Stimulated activated memory B cell treated with anti-CD40 and anti-IgM and Interleukin-4, amounts not matched to agents 10 μg/mL and 1 μg/mL and 100 μg/mL, for 72 hours (primary cell): ENCODE measurements at regions not wholly inside any gene's neighbourhood (a gene's known extent, or its start where the extent isn't known, plus 50 kb on each side); places are given as distances from the start of the nearest gene placed in this dataset.
"Not testable (repeated sequence)": the region's sequence is repeated elsewhere in the genome, so short reads cannot be mapped to it uniquely, and the experiment has no call there.

Experiments used
- ATAC-seq: fragments of 150-1000 bp; cut with Tn5 transposase; 2 replicates; pipeline ENCODE4 v1.10.0; 2021
- H3K27ac Mint-ChIP-seq: one replicate; pipeline ENCODE4 v1.8.0; 2022; ENCODE audit warnings: mild to moderate bottlenecking, mixed read lengths
- H3K27me3 Mint-ChIP-seq: one replicate; pipeline ENCODE4 v1.8.0; 2022; ENCODE audit warnings: mixed read lengths
- H3K36me3 Mint-ChIP-seq: one replicate; pipeline ENCODE4 v1.8.0; 2022; ENCODE audit warnings: mixed read lengths
- H3K4me1 Mint-ChIP-seq: one replicate; pipeline ENCODE4 v1.8.0; 2022; ENCODE audit warnings: mixed read lengths
- H3K4me3 Mint-ChIP-seq: one replicate; pipeline ENCODE4 v1.8.0; 2022; ENCODE audit warnings: mild to moderate bottlenecking, moderate library complexity, mixed read lengths
- H3K9me3 Mint-ChIP-seq: one replicate; pipeline ENCODE4 v1.8.0; 2022; ENCODE audit warnings: mixed read lengths

DNA sequence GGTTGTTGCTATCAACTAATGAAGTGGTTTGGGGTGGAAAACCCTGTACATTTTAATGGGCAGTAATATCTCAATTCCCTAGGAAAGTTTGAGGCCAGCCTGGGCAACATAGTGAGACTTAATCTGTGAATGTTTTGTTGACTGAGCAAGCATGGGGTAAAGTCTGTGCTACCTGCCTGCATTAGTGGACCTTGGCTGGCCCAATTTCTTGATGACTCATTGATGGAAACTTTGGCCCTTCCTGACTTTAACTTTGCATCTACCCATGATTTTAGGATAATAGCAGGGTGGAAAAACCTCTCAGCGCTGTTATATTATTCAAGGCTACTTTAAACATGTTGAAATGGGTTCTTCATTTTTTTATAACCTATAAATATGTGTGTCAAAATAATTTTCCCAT is 389.4 kb upstream of the RORB start:
- Mint-ChIP-seq H3K4me3 (no peak overlapping the region), H3K27ac (no peak overlapping the region), H3K27me3 (no peaks in the 10 kb centered on the region), H3K9me3 (peaks cover 2% of the 10 kb centered on the region), H3K36me3 (no peaks in the 10 kb centered on the region), H3K4me1 (no peaks in the 10 kb centered on the region)
- ATAC-seq: no peak

DNA sequence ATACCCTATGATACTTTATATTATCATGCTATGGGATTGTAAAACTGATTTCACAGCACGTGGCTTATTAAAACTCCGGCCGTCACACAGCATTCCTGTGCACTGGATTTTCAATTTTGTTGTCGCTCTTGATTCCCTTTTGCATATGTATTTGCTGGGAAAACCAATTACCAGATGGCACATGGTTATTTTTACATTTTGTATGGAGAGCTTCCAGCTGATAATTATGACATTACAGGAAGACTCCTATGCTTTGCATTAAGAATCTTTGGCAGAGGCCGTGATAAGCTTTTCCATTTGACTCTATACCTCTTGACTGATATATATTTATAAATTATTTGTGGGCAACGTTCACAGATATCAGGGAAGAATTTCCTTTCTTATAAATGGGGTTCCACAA is 381.2 kb upstream of the RORB start:
- Mint-ChIP-seq H3K9me3 (no peaks in the 10 kb centered on the region), H3K27ac (no peak overlapping the region), H3K4me3 (no peak overlapping the region), H3K4me1 (no peaks in the 10 kb centered on the region), H3K27me3 (no peaks in the 10 kb centered on the region), H3K36me3 (no peaks in the 10 kb centered on the region)
- ATAC-seq: no peak

DNA sequence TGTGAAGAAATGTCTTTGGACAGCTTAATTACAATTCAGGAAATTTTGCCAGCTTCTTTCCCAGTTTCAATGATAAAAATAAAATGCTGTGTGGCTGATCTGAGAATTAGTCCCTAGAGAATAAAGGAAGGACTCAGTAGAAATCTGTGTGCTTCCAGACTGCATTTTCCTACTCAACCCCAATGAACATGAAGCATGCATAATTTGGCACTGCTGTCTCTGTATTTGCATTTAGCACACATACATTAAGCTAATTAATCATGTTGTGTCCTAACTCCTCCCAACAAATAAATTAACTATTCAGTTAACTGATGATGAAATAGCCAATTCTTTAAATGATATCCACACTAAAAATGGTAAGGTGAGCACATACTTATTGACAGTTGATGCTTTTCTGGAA is 380.0 kb upstream of the RORB start:
- H3K27ac Mint-ChIP-seq: no peak overlapping the region
- no peak for ATAC-seq
- H3K4me3 Mint-ChIP-seq: no peak overlapping the region
- no peaks in the 10 kb centered on the region for H3K36me3 Mint-ChIP-seq
- H3K9me3 Mint-ChIP-seq: no peaks in the 10 kb centered on the region
- no peaks in the 10 kb centered on the region for H3K27me3 Mint-ChIP-seq
- no peaks in the 10 kb centered on the region for H3K4me1 Mint-ChIP-seq

DNA sequence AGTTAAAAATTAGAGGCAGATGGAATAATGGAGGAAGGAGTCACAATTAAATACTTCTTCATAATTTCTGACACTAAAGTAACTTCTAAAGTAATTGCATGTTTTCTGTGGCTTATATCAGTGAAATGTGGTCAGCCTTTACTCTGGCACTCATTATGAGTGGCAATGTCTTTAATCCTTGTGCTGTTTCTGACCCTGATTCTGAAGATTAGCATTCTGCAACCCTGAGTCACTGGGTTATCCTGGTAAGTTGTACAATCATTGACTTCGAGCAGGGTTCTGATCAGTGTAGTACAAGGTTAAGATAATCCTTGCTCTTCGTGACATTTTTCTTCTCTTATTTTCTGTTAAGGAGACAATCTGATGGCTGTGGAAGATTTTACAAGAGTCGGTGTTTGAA is 379.4 kb upstream of the RORB start:
- Mint-ChIP-seq H3K36me3 (no peaks in the 10 kb centered on the region), H3K9me3 (peaks cover 3% of the 10 kb centered on the region), H3K27me3 (no peaks in the 10 kb centered on the region), H3K4me3 (no peak overlapping the region), H3K4me1 (no peaks in the 10 kb centered on the region), H3K27ac (no peak overlapping the region)
- no peak for ATAC-seq

DNA sequence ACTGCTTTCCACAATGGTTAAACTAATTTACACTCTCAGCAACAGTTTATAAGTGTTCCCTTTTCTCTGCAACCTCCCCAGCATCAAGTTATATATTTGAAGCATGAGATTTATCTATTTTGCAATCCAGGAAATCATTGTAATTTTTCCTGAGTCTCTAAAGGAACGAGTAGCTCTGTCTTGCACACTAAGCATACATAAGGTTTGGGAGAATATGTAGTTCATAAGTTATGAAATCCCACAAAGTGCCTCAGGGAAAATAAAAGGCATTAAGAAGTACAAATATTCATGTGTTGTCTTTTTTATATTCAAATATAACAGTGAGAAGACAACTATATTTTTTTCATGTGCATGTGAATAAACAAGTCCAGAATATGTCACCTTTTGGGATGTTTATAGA is 377.1 kb upstream of the RORB start:
- Mint-ChIP-seq H3K36me3 (no peaks in the 10 kb centered on the region), H3K4me1 (no peaks in the 10 kb centered on the region), H3K9me3 (peaks cover 3% of the 10 kb centered on the region), H3K27ac (no peak overlapping the region), H3K27me3 (no peaks in the 10 kb centered on the region), H3K4me3 (no peak overlapping the region)
- ATAC-seq: no peak

DNA sequence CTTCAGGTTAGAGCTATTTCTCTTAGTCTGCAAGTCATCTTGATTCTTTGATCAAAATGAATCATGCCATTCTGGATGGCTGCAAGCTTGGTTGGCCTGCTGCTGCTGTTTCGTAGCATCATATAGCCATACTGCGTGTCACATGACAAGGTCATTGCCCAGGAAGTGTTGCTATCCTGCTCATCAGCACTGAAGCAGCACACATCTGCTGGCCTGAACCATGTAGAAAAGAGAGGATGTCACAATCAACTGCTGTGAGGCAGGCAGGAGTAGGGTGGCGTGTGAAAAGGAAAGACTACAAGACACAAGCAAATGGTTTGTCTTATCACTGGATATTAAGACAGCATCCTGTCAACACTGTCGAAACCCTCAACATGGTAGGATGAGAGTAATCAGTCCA is 376.7 kb upstream of the RORB start:
- Mint-ChIP-seq H3K27ac (no peak overlapping the region), H3K27me3 (no peaks in the 10 kb centered on the region)
- no peak for ATAC-seq

DNA sequence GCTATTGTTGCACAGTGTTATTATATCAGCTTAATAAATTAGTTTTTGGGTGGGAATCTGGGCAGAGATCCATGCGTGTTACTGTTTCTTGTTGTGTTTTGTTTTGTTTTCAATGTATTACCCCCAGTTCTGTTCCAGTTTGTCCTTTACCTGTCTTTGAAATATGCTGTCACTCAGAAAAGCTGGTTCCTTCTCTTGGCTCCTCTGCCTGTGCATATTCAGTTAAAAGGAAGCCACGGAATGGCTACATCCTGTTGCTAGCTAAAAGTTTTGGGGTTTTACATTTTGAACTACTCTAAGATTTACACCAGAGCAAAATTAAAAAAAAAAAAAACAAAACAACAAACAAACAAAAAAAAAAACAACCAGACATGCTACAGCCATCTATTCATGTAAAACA is 374.9 kb upstream of the RORB start:
- Mint-ChIP-seq H3K4me3 (no peak overlapping the region), H3K36me3 (no peaks in the 10 kb centered on the region), H3K4me1 (no peaks in the 10 kb centered on the region), H3K27me3 (no peaks in the 10 kb centered on the region), H3K27ac (no peak overlapping the region), H3K9me3 (peaks cover 3% of the 10 kb centered on the region)
- ATAC-seq: no peak

More for the DNA sequence above, 376.7 kb upstream of the RORB start:
- Mint-ChIP-seq H3K9me3 (peaks cover 3% of the 10 kb centered on the region), H3K4me1 (no peaks in the 10 kb centered on the region), H3K36me3 (no peaks in the 10 kb centered on the region), H3K4me3 (no peak overlapping the region)

DNA sequence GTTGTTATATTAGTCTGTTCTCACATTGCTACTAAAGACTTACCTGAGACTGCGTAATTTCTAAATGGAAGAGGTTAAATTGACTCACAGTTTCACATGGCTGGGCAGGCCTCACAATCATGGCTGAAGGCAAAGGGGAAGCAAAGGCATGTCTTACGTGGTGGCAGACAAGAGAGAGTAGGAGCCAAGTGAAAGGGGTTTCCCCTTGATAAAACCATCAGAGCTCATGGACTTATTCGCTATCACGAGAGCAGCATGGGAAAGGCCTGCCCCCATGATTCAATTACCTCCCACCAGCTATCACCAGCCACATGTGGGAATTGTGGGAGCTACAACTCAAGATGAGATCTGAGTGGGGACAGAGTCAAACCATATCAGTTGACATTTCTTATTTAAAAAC is 374.5 kb upstream of the RORB start:
- H3K36me3 Mint-ChIP-seq: no peaks in the 10 kb centered on the region
- H3K27ac Mint-ChIP-seq: no peak overlapping the region
- no peak for ATAC-seq
- H3K4me1 Mint-ChIP-seq: no peaks in the 10 kb centered on the region
- no peaks in the 10 kb centered on the region for H3K27me3 Mint-ChIP-seq
- H3K9me3 Mint-ChIP-seq: peaks cover 3% of the 10 kb centered on the region
- no peak overlapping the region for H3K4me3 Mint-ChIP-seq

DNA sequence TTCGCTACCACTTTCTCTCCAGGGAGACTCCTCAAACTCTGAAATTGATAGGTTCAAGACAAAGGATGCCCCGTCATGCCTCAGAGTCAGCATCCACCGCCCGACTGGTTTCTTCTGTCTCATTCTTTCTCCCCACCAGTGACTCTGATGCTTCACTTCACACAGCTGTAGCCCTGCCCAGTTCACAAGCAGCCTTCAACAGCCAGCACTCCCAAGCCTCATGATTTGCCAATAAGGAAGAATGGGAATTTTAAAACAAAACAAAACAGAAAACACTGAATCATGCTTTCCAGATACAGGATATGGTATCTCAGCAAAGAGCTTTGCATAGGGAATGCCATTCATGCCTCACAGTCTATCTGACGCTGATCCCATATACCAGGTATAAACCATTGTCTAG is 371.2 kb upstream of the RORB start:
- Mint-ChIP-seq H3K27me3 (no peaks in the 10 kb centered on the region), H3K36me3 (no peaks in the 10 kb centered on the region), H3K27ac (no peak overlapping the region), H3K9me3 (peaks cover 3% of the 10 kb centered on the region), H3K4me1 (no peaks in the 10 kb centered on the region), H3K4me3 (no peak overlapping the region)
- ATAC-seq: no peak

DNA sequence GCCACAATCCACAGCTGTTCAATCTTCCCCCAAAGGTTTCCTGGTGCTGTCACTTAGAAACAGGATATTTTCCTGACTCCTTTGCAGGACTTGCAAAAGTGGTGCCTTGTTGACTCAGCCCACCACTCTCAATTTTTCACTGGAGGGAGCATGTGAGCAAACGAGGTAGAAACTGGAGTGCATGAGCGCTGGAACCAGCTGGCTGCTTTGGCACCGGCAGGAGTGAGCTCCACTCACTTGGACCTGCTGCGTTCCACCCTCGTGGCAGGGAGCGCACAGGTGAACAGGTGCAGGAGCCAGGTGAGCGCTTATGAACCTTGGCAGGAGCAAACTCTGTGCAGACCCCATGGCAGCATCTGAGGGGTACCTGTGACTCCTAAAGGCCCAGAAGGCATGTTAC is 364.1 kb upstream of the RORB start:
- H3K4me3 Mint-ChIP-seq: no peak overlapping the region
- no peak for ATAC-seq
- H3K9me3 Mint-ChIP-seq: peaks cover 3% of the 10 kb centered on the region
- H3K4me1 Mint-ChIP-seq: no peaks in the 10 kb centered on the region
- no peaks in the 10 kb centered on the region for H3K36me3 Mint-ChIP-seq
- no peak overlapping the region for H3K27ac Mint-ChIP-seq
- no peaks in the 10 kb centered on the region for H3K27me3 Mint-ChIP-seq

DNA sequence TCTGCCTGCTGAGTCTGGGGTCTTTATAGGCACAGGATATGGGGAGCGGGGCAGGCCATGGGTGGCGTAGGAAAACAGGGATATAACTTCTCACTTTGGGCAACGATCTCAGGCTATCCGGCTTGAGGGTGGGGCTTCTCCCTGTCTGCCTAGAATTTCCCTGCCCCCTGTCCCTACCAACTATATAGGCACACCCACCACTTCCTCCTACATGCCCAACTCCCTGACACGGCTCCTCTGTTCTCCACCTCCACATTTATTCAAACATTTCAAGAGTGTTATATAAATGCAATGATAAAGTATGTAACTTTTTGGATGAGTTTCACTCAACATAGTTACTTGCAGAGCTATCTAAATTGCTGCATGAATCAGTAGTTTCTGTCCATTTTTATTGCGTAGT is 363.2 kb upstream of the RORB start:
- Mint-ChIP-seq H3K27ac (no peak overlapping the region), H3K9me3 (peaks cover 3% of the 10 kb centered on the region), H3K27me3 (no peaks in the 10 kb centered on the region), H3K4me3 (no peak overlapping the region), H3K4me1 (no peaks in the 10 kb centered on the region), H3K36me3 (no peaks in the 10 kb centered on the region)
- ATAC-seq: no peak

DNA sequence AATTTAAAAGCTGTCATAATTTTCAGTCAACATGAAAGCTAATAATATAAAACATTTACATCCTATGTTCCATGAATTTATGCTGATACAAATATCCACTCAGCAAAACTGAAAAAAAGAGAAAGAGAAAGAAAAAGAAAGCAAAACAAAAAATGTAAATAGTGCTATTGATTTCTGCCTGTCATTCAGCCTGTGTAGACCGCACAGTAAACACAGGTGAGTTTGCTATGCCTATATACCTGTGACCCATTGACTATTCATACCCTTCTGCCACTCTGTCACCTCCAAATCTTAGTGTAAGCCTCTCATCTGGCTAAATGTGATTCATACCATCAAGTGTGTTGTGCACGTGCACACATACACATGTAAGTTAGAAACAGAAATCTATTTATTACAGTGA is 359.0 kb upstream of the RORB start:
- ATAC-seq: no peak
- H3K36me3 Mint-ChIP-seq: no peaks in the 10 kb centered on the region
- no peak overlapping the region for H3K27ac Mint-ChIP-seq
- H3K27me3 Mint-ChIP-seq: no peaks in the 10 kb centered on the region
- H3K4me3 Mint-ChIP-seq: no peak overlapping the region
- peaks cover 3% of the 10 kb centered on the region for H3K9me3 Mint-ChIP-seq
- H3K4me1 Mint-ChIP-seq: no peaks in the 10 kb centered on the region

DNA sequence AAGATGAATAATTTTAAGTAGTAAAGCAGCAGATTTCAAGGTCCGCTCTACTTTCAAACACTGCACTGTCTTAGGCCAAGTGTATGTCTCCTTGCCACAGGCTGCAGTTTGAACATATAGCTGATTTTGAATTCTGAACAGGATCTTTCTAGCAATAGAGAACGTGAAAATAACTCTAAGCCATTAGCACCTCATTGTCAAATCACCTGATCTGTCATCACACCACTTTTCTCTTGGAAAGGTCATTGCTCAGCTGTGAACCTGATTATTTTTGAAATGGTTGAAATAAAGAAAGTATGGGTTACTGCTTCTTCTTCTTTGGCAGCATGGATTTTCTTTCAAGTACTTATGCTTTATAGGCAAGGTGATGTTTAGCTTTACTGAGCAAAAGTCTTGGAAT is 357.0 kb upstream of the RORB start:
- Mint-ChIP-seq H3K4me1 (no peaks in the 10 kb centered on the region), H3K27me3 (no peaks in the 10 kb centered on the region), H3K27ac (no peak overlapping the region), H3K4me3 (no peak overlapping the region), H3K36me3 (no peaks in the 10 kb centered on the region), H3K9me3 (no peaks in the 10 kb centered on the region)
- no peak for ATAC-seq

DNA sequence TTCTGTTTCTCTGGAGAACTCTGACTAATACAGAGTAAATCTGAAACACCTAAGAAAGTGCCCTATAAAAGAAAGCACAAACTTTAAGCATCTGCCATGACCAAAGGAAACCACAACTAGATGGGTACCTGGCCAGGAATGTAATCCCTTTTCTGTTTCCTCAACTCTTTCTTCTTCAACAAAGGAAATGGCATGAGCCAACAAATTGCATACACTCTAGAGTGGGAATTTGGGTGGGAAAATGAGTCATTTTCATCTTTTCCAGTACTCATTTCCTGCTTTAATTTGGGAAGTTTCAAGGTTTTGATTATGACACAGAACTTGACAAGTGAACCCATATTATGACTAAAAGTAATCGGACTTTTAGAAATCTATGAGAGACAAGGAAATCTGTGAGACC is 349.2 kb upstream of the RORB start:
- Mint-ChIP-seq H3K27me3 (no peaks in the 10 kb centered on the region), H3K9me3 (no peaks in the 10 kb centered on the region), H3K36me3 (no peaks in the 10 kb centered on the region), H3K4me1 (no peaks in the 10 kb centered on the region), H3K4me3 (no peak overlapping the region), H3K27ac (no peak overlapping the region)
- no peak for ATAC-seq

DNA sequence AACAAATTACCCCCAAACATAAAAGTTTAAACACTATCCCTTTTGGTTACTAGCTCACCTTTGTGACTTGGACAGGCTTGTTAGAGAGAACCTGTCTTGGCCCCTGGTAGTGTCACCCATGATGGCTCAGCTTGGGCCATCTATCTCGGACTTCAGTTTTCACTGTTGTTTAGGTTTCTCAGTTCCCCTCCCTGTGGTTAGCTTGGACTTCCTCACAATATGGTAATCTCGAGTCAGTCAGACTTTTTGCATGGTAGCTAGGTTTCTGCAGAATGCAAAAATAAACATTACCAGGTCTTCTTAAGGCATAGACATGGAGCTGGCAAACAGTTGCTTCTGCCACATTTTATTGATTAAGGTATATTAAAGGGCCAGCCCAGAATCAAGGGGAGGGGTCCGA is 324.3 kb upstream of the RORB start:
- Mint-ChIP-seq H3K36me3 (no peaks in the 10 kb centered on the region), H3K27ac (no peak overlapping the region), H3K4me3 (no peak overlapping the region), H3K9me3 (peaks cover 11% of the 10 kb centered on the region), H3K4me1 (no peaks in the 10 kb centered on the region), H3K27me3 (no peaks in the 10 kb centered on the region)
- ATAC-seq: peak; percentile 54

DNA sequence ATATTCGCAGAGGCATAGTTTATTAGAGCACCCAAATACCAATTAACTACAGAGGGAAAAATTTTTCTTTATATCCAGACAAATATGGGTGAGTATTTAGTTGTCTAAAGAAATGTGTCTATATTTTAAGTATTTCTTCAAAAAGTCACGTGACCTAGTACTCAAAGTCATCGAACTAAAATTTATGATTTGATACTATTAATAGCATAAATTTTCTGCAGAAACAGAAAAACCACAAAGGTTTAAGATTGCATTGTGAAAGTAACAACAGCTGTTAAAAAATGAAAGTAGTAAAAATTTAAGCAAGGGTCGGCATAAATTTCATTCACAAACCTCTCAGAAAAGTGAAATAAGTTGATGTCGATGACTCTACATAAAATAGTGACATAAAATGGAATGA is 323.9 kb upstream of the RORB start:
- H3K4me1 Mint-ChIP-seq: no peaks in the 10 kb centered on the region
- H3K27ac Mint-ChIP-seq: no peak overlapping the region
- no peaks in the 10 kb centered on the region for H3K36me3 Mint-ChIP-seq
- no peak overlapping the region for H3K4me3 Mint-ChIP-seq
- H3K9me3 Mint-ChIP-seq: peaks cover 11% of the 10 kb centered on the region
- ATAC-seq: no peak
- no peaks in the 10 kb centered on the region for H3K27me3 Mint-ChIP-seq

DNA sequence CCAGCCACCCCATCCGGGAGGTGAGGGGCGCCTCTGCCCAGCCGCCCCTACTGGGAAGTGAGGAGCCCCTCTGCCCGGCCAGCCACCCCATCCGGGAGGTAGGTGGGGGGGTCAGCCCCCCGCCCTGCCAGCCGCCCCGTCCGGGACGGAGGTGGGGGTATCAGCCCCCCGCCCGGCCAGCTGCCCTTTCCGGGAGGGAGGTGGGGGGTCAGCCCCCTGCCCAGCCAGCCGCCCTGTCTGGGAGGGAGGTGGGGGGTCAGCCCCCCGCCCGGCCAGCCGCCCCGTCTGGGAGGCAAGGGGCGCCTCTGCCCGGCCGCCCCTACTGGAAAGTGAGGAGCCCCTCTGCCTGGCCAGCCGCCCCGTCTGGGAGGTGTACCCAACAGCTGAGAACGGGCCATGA is 299.4 kb upstream of the RORB start:
- H3K27me3 Mint-ChIP-seq: not testable (repeated sequence)

More for the DNA sequence above, 299.4 kb upstream of the RORB start:
- H3K36me3 Mint-ChIP-seq, ATAC-seq, H3K4me1 Mint-ChIP-seq, H3K4me3 Mint-ChIP-seq, H3K27ac Mint-ChIP-seq: not testable (repeated sequence)
- peaks cover 11% of the 10 kb centered on the region for H3K9me3 Mint-ChIP-seq
